SH-SY5Y (cell line): ENCODE measurements at regions not wholly inside any gene's neighbourhood (a gene's known extent, or its start where the extent isn't known, plus 50 kb on each side); places are given as distances from the start of the nearest gene placed in this dataset.

Experiments used
- GATA2 ChIP-seq: IDR thresholded peaks from 2 replicates; pipeline ENCODE4 v1.6.1; 2011; ENCODE audit warnings: mild to moderate bottlenecking, low read depth, low read length
- GATA3 ChIP-seq: IDR thresholded peaks from 2 replicates; pipeline ENCODE4 v1.6.1; 2011; ENCODE audit warnings: low read depth, mild to moderate bottlenecking, low read length, moderate library complexity

DNA sequence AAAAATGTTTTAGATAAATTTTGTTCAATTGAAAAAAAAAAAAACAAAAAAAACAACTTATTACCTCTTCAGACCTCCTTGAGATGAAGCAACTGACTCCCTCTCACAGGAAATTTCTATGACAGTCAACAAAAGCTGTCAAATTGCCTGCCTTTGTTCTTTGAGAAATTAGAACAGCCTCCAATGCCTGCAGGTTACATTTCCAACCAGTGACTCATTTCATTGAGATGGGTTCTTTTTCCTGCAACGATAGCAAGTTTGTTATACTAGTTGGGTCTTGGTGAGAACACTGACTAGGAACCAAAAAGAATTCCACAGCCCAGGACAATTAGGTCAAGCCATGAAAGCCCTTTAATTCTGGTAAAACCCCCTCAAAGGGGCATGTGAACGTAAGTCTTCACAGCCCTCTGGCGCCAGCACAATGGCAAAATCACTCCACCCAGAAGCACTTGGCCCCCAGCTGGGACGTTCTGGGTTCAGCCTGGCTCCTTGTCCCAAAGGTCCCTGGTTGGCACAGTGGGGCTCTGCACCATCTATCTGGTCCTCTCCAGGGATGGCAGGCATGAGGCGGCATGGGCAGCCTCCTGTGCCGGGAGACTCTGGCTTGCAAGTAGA, 87.0 kb downstream of the SPP2 start:
- TF ChIP-seq GATA3 = no peak
- no peak for TF ChIP-seq GATA2
